PC-3 (cell line): ENCODE measurements at regions not wholly inside any gene's neighbourhood (a gene's known extent, or its start where the extent isn't known, plus 50 kb on each side); places are given as distances from the start of the nearest gene placed in this dataset.

Experiments used
- ATAC-seq: fragments of 200-7000 bp; cut with Tn5 transposase; 2 replicates; pipeline ENCODE4 v1.9.1; 2020; ENCODE audit warnings: mild to moderate bottlenecking, moderate library complexity
- BruUV-seq: library from RNA; stranded (reverse); fragments of 400-500 nt; replicated peaks from 2 replicates; lab custom pipeline; 2021; lab: Mats Ljungman, UMichigan
- CTCF ChIA-PET: fragments of 300-600 bp; sonication (Branson Sonifier 250); formaldehyde crosslinking; loops from one replicate; lab custom pipeline; 2022; ENCODE audit warnings: antibody characterized with exemption; lab: Charles Lee
- POLR2A ChIA-PET: fragments of 300-600 bp; sonication (Branson Sonifier 250); formaldehyde crosslinking; loops from one replicate; lab custom pipeline; 2022; ENCODE audit warnings: antibody characterized with exemption; ENCODE audit not compliant: unreplicated experiment; lab: Charles Lee
- DNase-seq: peaks from one replicate; pipeline ENCODE4 v3.0.0-alpha.2; 2015
- H2AFZ ChIP-seq: fragments of 300-600 bp; sonication (generic); 2 replicates; pipeline ENCODE4 v1.6.0; 2016; ENCODE audit warnings: antibody characterized with exemption, low read length
- H3F3A ChIP-seq: fragments of 300-600 bp; sonication (generic); one replicate; pipeline ENCODE4 v1.6.0; 2017; ENCODE audit warnings: antibody characterized with exemption, low read length, control low read depth, mild to moderate bottlenecking; ENCODE audit not compliant: unreplicated experiment
- H3K27ac ChIP-seq: fragments of 300-600 bp; sonication (generic); 2 replicates; pipeline ENCODE4 v1.5.1; 2016; ENCODE audit warnings: mild to moderate bottlenecking, low read length
- H3K27me3 ChIP-seq: fragments of 300-600 bp; sonication (generic); 2 replicates; pipeline ENCODE4 v1.6.1; 2016; ENCODE audit warnings: low read length, mixed read lengths
- H3K36me3 ChIP-seq: fragments of 300-600 bp; sonication (generic); 2 replicates; pipeline ENCODE4 v1.6.1; 2016; ENCODE audit warnings: low read depth, mixed run types, low read length, mixed read lengths
- H3K4me1 ChIP-seq: fragments of 300-600 bp; sonication (generic); 2 replicates; pipeline ENCODE4 v1.5.1; 2016; ENCODE audit warnings: low read length; ENCODE audit not compliant: insufficient read depth
- H3K4me2 ChIP-seq: fragments of 300-600 bp; sonication (generic); 2 replicates; pipeline ENCODE4 v1.6.0; 2016; ENCODE audit warnings: low read length
- H3K4me3 ChIP-seq: fragments of 300-600 bp; sonication (generic); 2 replicates; pipeline ENCODE4 v1.5.1; 2016; ENCODE audit warnings: mild to moderate bottlenecking, low read length, mixed read lengths
- H3K79me2 ChIP-seq: fragments of 300-600 bp; sonication (generic); 2 replicates; pipeline ENCODE4 v1.6.1; 2017; ENCODE audit warnings: low read length, mixed read lengths
- H3K9ac ChIP-seq: fragments of 300-600 bp; sonication (generic); 2 replicates; pipeline ENCODE4 v1.6.0; 2016; ENCODE audit warnings: mild to moderate bottlenecking, low read length
- H3K9me2 ChIP-seq: fragments of 300-600 bp; sonication (generic); replicated peaks from 2 replicates; pipeline ENCODE4 v1.6.1; 2016; ENCODE audit warnings: mixed run types, low read length, mixed read lengths
- H3K9me3 ChIP-seq: fragments of 300-600 bp; sonication (generic); 2 replicates; pipeline ENCODE4 v1.6.1; 2016; ENCODE audit warnings: low read length, mixed read lengths
- H4K20me1 ChIP-seq: fragments of 300-600 bp; sonication (generic); 2 replicates; pipeline ENCODE4 v1.6.1; 2016; ENCODE audit warnings: low read length, mixed read lengths
- EZH2 ChIP-seq: fragments of 300-600 bp; sonication (generic); IDR thresholded peaks from one replicate; pipeline ENCODE4 v1.6.1; 2017; ENCODE audit warnings: antibody characterized with exemption, mild to moderate bottlenecking, low read length; ENCODE audit not compliant: unreplicated experiment
- EZH2phosphoT487 ChIP-seq: fragments of 300-600 bp; sonication (generic); IDR thresholded peaks from 2 replicates; pipeline ENCODE4 v1.6.1; 2018; ENCODE audit warnings: mild to moderate bottlenecking, antibody characterized with exemption, low read length, borderline replicate concordance
- intact Hi-C: fragments of 100-400 bp; cut with micrococcal nuclease; formaldehyde crosslinking; loops from 2 replicates; pipeline ENCODE4 v1.9.0; 2023
- TF ChIP-seq, protein P1 (sequence below): fragments of 300-600 bp; sonication (generic); conservative IDR thresholded peaks from 2 replicates; pipeline ENCODE4 v1.5.1; 2017; ENCODE audit warnings: antibody characterized with exemption, low read depth, mild to moderate bottlenecking, low read length

DNA sequence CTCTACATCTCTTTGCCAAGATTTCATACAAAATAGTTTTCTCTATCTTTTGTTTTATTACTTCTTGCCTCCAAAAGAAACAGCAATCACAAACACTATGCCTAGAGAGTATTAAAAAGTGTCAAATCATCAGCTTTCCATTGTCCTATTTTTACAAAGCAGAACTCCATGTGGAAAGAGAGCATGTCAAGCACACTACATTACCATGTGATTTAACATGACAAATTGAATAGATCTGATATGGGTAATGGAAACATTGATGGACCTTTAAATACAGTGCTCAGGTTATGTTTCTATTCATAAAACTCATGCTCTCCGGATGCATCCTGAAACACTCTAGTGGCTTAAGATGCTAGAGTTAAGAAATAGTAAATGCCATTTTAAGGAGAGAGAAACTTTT lies 791.4 kb upstream of the CTNND2 start:
- CTCF ChIA-PET: no interaction called here
- intact Hi-C loops: no loop called here

DNA sequence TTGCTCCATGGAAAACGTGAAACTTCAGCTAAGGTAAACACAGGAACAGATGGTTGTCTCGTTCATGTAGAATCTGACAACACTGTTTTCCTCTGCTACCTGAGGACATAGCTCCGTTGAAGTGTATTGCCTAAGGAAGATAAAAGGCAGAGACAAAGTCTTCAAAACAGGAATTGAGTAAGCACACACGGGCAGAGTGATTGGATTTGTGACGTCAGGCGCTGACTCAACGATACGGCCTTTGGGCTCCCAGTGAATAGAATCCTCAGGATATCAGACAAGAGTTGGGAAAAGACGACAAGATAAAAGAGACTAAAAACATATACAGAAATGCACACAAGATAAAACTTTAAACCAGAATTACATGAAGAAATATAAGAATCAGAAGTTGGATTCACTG lies 787.1 kb upstream of the CTNND2 start:
- H3K9me3 ChIP-seq: no peaks in the 10 kb centered on the region
- H3K79me2 ChIP-seq: no peaks in the 10 kb centered on the region
- H3K4me1 ChIP-seq: no peaks in the 10 kb centered on the region
- no peak overlapping the region for H3K9ac ChIP-seq
- intact Hi-C loops: no loop called here
- peak overlapping the region; percentile 54 for H2AFZ ChIP-seq
- H4K20me1 ChIP-seq: no peaks in the 10 kb centered on the region
- no peaks in the 10 kb centered on the region for H3K9me2 ChIP-seq
- no peaks in the 10 kb centered on the region for H3K36me3 ChIP-seq
- DNase-seq: peak; percentile 26
- no peak overlapping the region for H3K4me2 ChIP-seq
- H3F3A ChIP-seq: no peaks in the 10 kb centered on the region
- no peak for ATAC-seq
- TF ChIP-seq EZH2: no peak
- TF ChIP-seq, protein P1, sequence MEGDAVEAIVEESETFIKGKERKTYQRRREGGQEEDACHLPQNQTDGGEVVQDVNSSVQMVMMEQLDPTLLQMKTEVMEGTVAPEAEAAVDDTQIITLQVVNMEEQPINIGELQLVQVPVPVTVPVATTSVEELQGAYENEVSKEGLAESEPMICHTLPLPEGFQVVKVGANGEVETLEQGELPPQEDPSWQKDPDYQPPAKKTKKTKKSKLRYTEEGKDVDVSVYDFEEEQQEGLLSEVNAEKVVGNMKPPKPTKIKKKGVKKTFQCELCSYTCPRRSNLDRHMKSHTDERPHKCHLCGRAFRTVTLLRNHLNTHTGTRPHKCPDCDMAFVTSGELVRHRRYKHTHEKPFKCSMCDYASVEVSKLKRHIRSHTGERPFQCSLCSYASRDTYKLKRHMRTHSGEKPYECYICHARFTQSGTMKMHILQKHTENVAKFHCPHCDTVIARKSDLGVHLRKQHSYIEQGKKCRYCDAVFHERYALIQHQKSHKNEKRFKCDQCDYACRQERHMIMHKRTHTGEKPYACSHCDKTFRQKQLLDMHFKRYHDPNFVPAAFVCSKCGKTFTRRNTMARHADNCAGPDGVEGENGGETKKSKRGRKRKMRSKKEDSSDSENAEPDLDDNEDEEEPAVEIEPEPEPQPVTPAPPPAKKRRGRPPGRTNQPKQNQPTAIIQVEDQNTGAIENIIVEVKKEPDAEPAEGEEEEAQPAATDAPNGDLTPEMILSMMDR: no peak
- TF ChIP-seq EZH2phosphoT487: no peak
- POLR2A ChIA-PET: interaction anchor here (0.5 kb wide), 1 partner anchor 398 kb away, joined by 4 read pairs; no protein-coding TSS in a partner anchor
- CTCF ChIA-PET: no interaction called here
- H3K27ac ChIP-seq: no peak overlapping the region
- no peaks in the 10 kb centered on the region for H3K27me3 ChIP-seq
- no TSS peak for BruUV-seq
- no peak overlapping the region for H3K4me3 ChIP-seq

More for the DNA sequence above, 791.4 kb upstream of the CTNND2 start:
- H3K27ac ChIP-seq: no peak overlapping the region
- no TSS peak for BruUV-seq
- no peak overlapping the region for H3K9ac ChIP-seq
- H3K27me3 ChIP-seq: no peaks in the 10 kb centered on the region
- no peak overlapping the region for H3K4me2 ChIP-seq
- ATAC-seq (no peak), DNase-seq (no peak)
- no peaks in the 10 kb centered on the region for H3K9me3 ChIP-seq
- no peaks in the 10 kb centered on the region for H3F3A ChIP-seq
- TF ChIP-seq EZH2: no peak
- no peaks in the 10 kb centered on the region for H3K36me3 ChIP-seq
- no peaks in the 10 kb centered on the region for H3K9me2 ChIP-seq
- no peak overlapping the region for H2AFZ ChIP-seq
- POLR2A ChIA-PET: no interaction called here
- H3K4me1 ChIP-seq: no peaks in the 10 kb centered on the region
- H4K20me1 ChIP-seq: no peaks in the 10 kb centered on the region
- no peak overlapping the region for H3K4me3 ChIP-seq
- no peaks in the 10 kb centered on the region for H3K79me2 ChIP-seq

DNA sequence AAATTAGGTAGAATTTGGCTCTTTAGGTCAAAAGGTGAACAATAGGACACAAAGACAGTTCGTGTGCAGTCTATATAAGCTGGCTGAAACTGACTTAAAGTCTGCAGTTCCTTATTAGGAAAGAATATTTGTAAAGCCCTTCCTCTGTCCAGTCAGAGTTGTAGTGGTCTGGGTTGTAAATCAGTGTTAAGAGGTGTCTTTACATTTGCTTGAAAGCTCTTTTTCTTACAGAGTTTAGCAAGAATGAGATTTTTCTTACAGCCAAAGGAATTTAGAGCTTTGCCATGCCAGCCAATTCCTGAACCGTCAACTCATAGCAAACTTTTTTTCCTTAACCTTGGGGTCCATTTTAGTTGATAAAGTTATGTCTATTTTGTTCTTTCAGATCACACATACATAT lies 786.1 kb upstream of the CTNND2 start:
- Histone ChIP-seq H3K4me2 (no peak overlapping the region), H3K9me2 (no peaks in the 10 kb centered on the region), H3F3A (no peaks in the 10 kb centered on the region), H3K79me2 (no peaks in the 10 kb centered on the region), H2AFZ (no peak overlapping the region), H3K27ac (no peak overlapping the region), H3K4me3 (no peak overlapping the region), H3K9me3 (no peaks in the 10 kb centered on the region), H3K36me3 (no peaks in the 10 kb centered on the region), H3K27me3 (no peaks in the 10 kb centered on the region), H3K9ac (no peak overlapping the region), H3K4me1 (no peaks in the 10 kb centered on the region), H4K20me1 (no peaks in the 10 kb centered on the region)
- TF ChIP-seq EZH2 (no peak), EZH2phosphoT487 (no peak)
- TF ChIP-seq, protein P1: no peak
- ChIA-PET CTCF (no interaction called here), POLR2A (no interaction called here)
- BruUV-seq: no TSS peak
- intact Hi-C loops: no loop called here
- ATAC-seq (no peak), DNase-seq (no peak)
